ENCODE measurements at regions not wholly inside any gene's neighbourhood (a gene's known extent, or its start where the extent isn't known, plus 50 kb on each side); places are given as distances from the start of the nearest gene placed in this dataset.

DNA sequence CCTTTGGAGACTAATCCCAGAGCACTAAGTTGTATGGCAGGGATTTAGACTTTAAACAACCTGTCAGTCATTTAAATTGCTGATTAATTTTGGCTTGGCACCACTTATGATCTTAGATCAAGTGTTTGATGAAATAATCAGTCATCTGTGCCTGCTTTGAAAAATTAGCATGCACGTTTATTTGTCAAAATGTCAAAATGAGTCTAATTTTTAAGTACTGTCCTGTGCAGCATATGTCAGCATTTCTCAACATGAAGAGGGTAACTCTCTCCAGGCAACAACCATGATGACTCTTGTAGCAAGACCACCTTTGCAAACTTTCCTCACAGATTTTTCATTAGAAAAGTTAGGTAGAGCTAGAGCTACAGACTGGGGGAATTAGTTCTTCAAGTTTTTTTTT lies 155.7 kb upstream of the GJE1 start:
- TF ChIP-seq, protein P1, sequence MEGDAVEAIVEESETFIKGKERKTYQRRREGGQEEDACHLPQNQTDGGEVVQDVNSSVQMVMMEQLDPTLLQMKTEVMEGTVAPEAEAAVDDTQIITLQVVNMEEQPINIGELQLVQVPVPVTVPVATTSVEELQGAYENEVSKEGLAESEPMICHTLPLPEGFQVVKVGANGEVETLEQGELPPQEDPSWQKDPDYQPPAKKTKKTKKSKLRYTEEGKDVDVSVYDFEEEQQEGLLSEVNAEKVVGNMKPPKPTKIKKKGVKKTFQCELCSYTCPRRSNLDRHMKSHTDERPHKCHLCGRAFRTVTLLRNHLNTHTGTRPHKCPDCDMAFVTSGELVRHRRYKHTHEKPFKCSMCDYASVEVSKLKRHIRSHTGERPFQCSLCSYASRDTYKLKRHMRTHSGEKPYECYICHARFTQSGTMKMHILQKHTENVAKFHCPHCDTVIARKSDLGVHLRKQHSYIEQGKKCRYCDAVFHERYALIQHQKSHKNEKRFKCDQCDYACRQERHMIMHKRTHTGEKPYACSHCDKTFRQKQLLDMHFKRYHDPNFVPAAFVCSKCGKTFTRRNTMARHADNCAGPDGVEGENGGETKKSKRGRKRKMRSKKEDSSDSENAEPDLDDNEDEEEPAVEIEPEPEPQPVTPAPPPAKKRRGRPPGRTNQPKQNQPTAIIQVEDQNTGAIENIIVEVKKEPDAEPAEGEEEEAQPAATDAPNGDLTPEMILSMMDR (IDR thresholded peaks at IDR 0.05) = no peak
- no peak for TF ChIP-seq POLR2A (IDR thresholded peaks at IDR 0.05)

Measured in heart left ventricle (tissue), 13 donors.